ENCODE measurements at regions not wholly inside any gene's neighbourhood (a gene's known extent, or its start where the extent isn't known, plus 50 kb on each side); places are given as distances from the start of the nearest gene placed in this dataset.

- TF ChIP-seq ATF2 (tag by site-specific recombination; IDR thresholded peaks at IDR 0.05; ENCODE audit: low read depth) (no peak), ZNF514 (tag by site-specific recombination; IDR thresholded peaks at IDR 0.05) (no peak), ZBTB26 (tag by site-specific recombination; optimal IDR thresholded peaks at IDR 0.05) (no peak), ZBTB49 (tag by site-specific recombination; IDR thresholded peaks at IDR 0.05; ENCODE audit: low read depth) (no peak), KLF16 (tag by site-specific recombination; IDR thresholded peaks at IDR 0.05) (no peak), SP3 (tag by site-specific recombination; IDR thresholded peaks at IDR 0.05) (no peak), RBAK (tag by site-specific recombination; IDR thresholded peaks at IDR 0.05) (no peak)
Measured at GRCh38 chr18:28768791-28769768, 592.1 kb upstream of the CDH2 start (continued).

GRCh38 chr18:28767727-28768211 lies 590.8 kb upstream of the CDH2 start:
- no peaks in the 10 kb centered on the region for H3K4me1 ChIP-seq (ENCODE audit: control insufficient read depth, insufficient read depth, low read length)
- CTCF ChIA-PET = no interaction called here

More at GRCh38 chr18:28767727-28768211, 590.8 kb upstream of the CDH2 start:
- H3K27ac ChIP-seq (ENCODE audit: extremely low read depth, low read depth, low read length) = no peak overlapping the region
- H3K36me3 ChIP-seq (ENCODE audit: control insufficient read depth in 2 of 2, insufficient read depth in 1 of 2, low read length in 2 of 2) = no peaks in the 10 kb centered on the region
- POLR2A ChIA-PET = no interaction called here
- TF ChIP-seq ZNF140 (tag by site-specific recombination; IDR thresholded peaks at IDR 0.05) = no peak
- no peak for TF ChIP-seq KLF10 (tag by site-specific recombination; IDR thresholded peaks at IDR 0.05)
- no peak for TF ChIP-seq PRDM4 (tag by site-specific recombination; IDR thresholded peaks at IDR 0.05)
- TF ChIP-seq KLF17 (tag by site-specific recombination; IDR thresholded peaks at IDR 0.05) = no peak
- no peak for TF ChIP-seq ZNF362 (tag by site-specific recombination; IDR thresholded peaks at IDR 0.05)
- no peak for TF ChIP-seq ZNF670 (tag by site-specific recombination; IDR thresholded peaks at IDR 0.05; ENCODE audit: low read depth)
- no peak for TF ChIP-seq IKZF3 (tag by site-specific recombination; IDR thresholded peaks at IDR 0.05)
- TF ChIP-seq ZBTB20 (tag by site-specific recombination; IDR thresholded peaks at IDR 0.05) = no peak
- TF ChIP-seq ZNF221 (tag by site-specific recombination; IDR thresholded peaks at IDR 0.05; ENCODE audit: borderline replicate concordance) = no peak
- TF ChIP-seq ZBTB8A (tag by site-specific recombination; IDR thresholded peaks at IDR 0.05) = no peak
- no peak for TF ChIP-seq ZNF777 (tag by site-specific recombination; IDR thresholded peaks at IDR 0.05; ENCODE audit: borderline replicate concordance)
- no peak for TF ChIP-seq ZFP41 (tag by site-specific recombination; IDR thresholded peaks at IDR 0.05; ENCODE audit: borderline replicate concordance)
- no peak for TF ChIP-seq KLF1 (tag by site-specific recombination; IDR thresholded peaks at IDR 0.05)
- no peak for TF ChIP-seq ZNF324 (tag by site-specific recombination; IDR thresholded peaks at IDR 0.05)
- TF ChIP-seq ZNF549 (tag by site-specific recombination; IDR thresholded peaks at IDR 0.05) = no peak
- no peak overlapping the region for H3K4me3 ChIP-seq (ENCODE audit: low read depth, low read length)
- no peaks in the 10 kb centered on the region for H3K9me3 ChIP-seq (ENCODE audit: control insufficient read depth, insufficient read depth, low read depth, low read length)
